GM10266 (cell line): ENCODE measurements at regions not wholly inside any gene's neighbourhood (a gene's known extent, or its start where the extent isn't known, plus 50 kb on each side); places are given as distances from the start of the nearest gene placed in this dataset.

ENCODE experiments used
- DNase-seq: peaks from one replicate; pipeline ENCODE4 v3.0.0; 2012; ENCODE audit errors: extremely low spot score
- CTCF ChIP-seq: IDR thresholded peaks from 2 replicates; pipeline ENCODE4 v1.5.1; 2012; ENCODE audit warnings: mild to moderate bottlenecking, low read depth; ENCODE audit not compliant: control insufficient read depth, insufficient read depth; ENCODE audit errors: missing control alignments

GRCh38 chr4:121479808-121480207 is 99.0 kb upstream of the QRFPR start:
- DNase-seq: no peak
- no peak for TF ChIP-seq CTCF

GRCh38 chr4:121477480-121477879 is 96.7 kb upstream of the QRFPR start:
- DNase-seq: no peak
- TF ChIP-seq CTCF: no peak

GRCh38 chr4:121477079-121477478 is 96.3 kb upstream of the QRFPR start:
- DNase-seq: no peak
- no peak for TF ChIP-seq CTCF

- no peak for DNase-seq
- TF ChIP-seq CTCF: no peak
Measured at GRCh38 chr4:121472937-121473721, 92.3 kb upstream of the QRFPR start.

GRCh38 chr4:121464854-121465253 is 84.0 kb upstream of the QRFPR start:
- no peak for TF ChIP-seq CTCF
- DNase-seq: no peak

GRCh38 chr4:121462660-121463261 is 81.9 kb upstream of the QRFPR start:
- TF ChIP-seq CTCF: peak; percentile 76
- peak; percentile 43 for DNase-seq

- DNase-seq: no peak
- TF ChIP-seq CTCF: no peak
Measured at GRCh38 chr4:121459026-121459425, 78.2 kb upstream of the QRFPR start.
